Hepatocyte (in vitro differentiated cells): ENCODE measurements at regions not wholly inside any gene's neighbourhood (a gene's known extent, or its start where the extent isn't known, plus 50 kb on each side); places are given as distances from the start of the nearest gene placed in this dataset.

Experiments
- DNase-seq: peaks from one replicate; pipeline ENCODE4 v3.0.0-alpha.2; 2016; ENCODE audit warnings: low spot score
- H2AFZ ChIP-seq: fragments of 200-600 bp; sonication (generic); 2 replicates; pipeline ENCODE4 v1.6.0; 2016; ENCODE audit warnings: antibody characterized with exemption, mild to moderate bottlenecking
- H3K27ac ChIP-seq: fragments of 200-600 bp; sonication (generic); 2 replicates; pipeline ENCODE4 v1.5.1; 2016; ENCODE audit warnings: mild to moderate bottlenecking
- H3K27me3 ChIP-seq: fragments of 200-600 bp; sonication (generic); 2 replicates; pipeline ENCODE4 v1.6.1; 2016
- H3K36me3 ChIP-seq: fragments of 200-600 bp; sonication (generic); replicated peaks from 2 replicates; pipeline ENCODE4 v1.5.1; 2016; ENCODE audit warnings: low read depth; ENCODE audit not compliant: insufficient read depth
- H3K4me1 ChIP-seq: fragments of 200-600 bp; sonication (generic); 2 replicates; pipeline ENCODE4 v1.5.1; 2016; ENCODE audit warnings: mild to moderate bottlenecking, moderate library complexity; ENCODE audit not compliant: insufficient read depth
- H3K4me2 ChIP-seq: fragments of 200-600 bp; sonication (generic); 2 replicates; pipeline ENCODE4 v1.6.0; 2016
- H3K4me3 ChIP-seq: fragments of 200-600 bp; sonication (generic); 2 replicates; pipeline ENCODE4 v1.5.1; 2016; ENCODE audit warnings: mild to moderate bottlenecking
- H3K79me2 ChIP-seq: fragments of 200-600 bp; sonication (generic); 2 replicates; pipeline ENCODE4 v1.6.0; 2017; ENCODE audit warnings: mild to moderate bottlenecking
- H3K9me2 ChIP-seq: fragments of 200-600 bp; sonication (generic); replicated peaks from 2 replicates; pipeline ENCODE4 v1.6.0; 2017; ENCODE audit warnings: mild to moderate bottlenecking; ENCODE audit not compliant: insufficient read depth
- H3K9me3 ChIP-seq: fragments of 200-600 bp; sonication (generic); 2 replicates; pipeline ENCODE4 v1.5.1; 2016; ENCODE audit warnings: low read depth, mild to moderate bottlenecking
- H4K20me1 ChIP-seq: fragments of 200-600 bp; sonication (generic); 2 replicates; pipeline ENCODE4 v1.6.0; 2016; ENCODE audit warnings: mild to moderate bottlenecking; ENCODE audit not compliant: insufficient read depth, poor library complexity, severe bottlenecking
- EZH2 ChIP-seq: fragments of 200-600 bp; sonication (generic); IDR thresholded peaks from 2 replicates; pipeline ENCODE4 v1.6.1; 2016; ENCODE audit warnings: antibody characterized with exemption, mild to moderate bottlenecking, borderline replicate concordance
- EZH2phosphoT487 ChIP-seq: fragments of 200-600 bp; sonication (generic); IDR thresholded peaks from one replicate; pipeline ENCODE4 v1.6.1; 2018; ENCODE audit warnings: antibody characterized with exemption, mild to moderate bottlenecking, low read depth, moderate library complexity; ENCODE audit not compliant: unreplicated experiment, severe bottlenecking
- WGBS: methylation state at CpG from one replicate; pipeline ENCODE4 v1.1.6; 2016; ENCODE audit warnings: low lambda C conversion rate; ENCODE audit errors: missing lambda C conversion rate; 5-methylcytosine and 5-hydroxymethylcytosine counted together
- TF ChIP-seq, protein P1 (sequence below): fragments of 200-600 bp; sonication (generic); IDR thresholded peaks from 2 replicates; pipeline ENCODE4 v1.5.1; 2016; ENCODE audit warnings: antibody characterized with exemption, mild to moderate bottlenecking; ENCODE audit not compliant: poor library complexity

- H3K4me2 ChIP-seq: no peak overlapping the region
- TF ChIP-seq EZH2phosphoT487 (no peak), EZH2 (no peak)
- TF ChIP-seq, protein P1, sequence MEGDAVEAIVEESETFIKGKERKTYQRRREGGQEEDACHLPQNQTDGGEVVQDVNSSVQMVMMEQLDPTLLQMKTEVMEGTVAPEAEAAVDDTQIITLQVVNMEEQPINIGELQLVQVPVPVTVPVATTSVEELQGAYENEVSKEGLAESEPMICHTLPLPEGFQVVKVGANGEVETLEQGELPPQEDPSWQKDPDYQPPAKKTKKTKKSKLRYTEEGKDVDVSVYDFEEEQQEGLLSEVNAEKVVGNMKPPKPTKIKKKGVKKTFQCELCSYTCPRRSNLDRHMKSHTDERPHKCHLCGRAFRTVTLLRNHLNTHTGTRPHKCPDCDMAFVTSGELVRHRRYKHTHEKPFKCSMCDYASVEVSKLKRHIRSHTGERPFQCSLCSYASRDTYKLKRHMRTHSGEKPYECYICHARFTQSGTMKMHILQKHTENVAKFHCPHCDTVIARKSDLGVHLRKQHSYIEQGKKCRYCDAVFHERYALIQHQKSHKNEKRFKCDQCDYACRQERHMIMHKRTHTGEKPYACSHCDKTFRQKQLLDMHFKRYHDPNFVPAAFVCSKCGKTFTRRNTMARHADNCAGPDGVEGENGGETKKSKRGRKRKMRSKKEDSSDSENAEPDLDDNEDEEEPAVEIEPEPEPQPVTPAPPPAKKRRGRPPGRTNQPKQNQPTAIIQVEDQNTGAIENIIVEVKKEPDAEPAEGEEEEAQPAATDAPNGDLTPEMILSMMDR: no peak
- no peaks in the 10 kb centered on the region for H3K79me2 ChIP-seq
- no peaks in the 10 kb centered on the region for H3K9me3 ChIP-seq
- H3K4me3 ChIP-seq: no peak overlapping the region
- no peak for DNase-seq
- H3K9me2 ChIP-seq: no peaks in the 10 kb centered on the region
- 90% methylated on average over 3 of the region's 3 CpGs for WGBS
- H2AFZ ChIP-seq: no peak overlapping the region
- H3K27ac ChIP-seq: no peak overlapping the region
- no peaks in the 10 kb centered on the region for H4K20me1 ChIP-seq
- no peaks in the 10 kb centered on the region for H3K36me3 ChIP-seq
- no peaks in the 10 kb centered on the region for H3K27me3 ChIP-seq
- H3K4me1 ChIP-seq: peaks cover 4% of the 10 kb centered on the region
Observed at GRCh38 chr4:123740236-123740635, 343.6 kb downstream of the SPRY1 start.

DNA sequence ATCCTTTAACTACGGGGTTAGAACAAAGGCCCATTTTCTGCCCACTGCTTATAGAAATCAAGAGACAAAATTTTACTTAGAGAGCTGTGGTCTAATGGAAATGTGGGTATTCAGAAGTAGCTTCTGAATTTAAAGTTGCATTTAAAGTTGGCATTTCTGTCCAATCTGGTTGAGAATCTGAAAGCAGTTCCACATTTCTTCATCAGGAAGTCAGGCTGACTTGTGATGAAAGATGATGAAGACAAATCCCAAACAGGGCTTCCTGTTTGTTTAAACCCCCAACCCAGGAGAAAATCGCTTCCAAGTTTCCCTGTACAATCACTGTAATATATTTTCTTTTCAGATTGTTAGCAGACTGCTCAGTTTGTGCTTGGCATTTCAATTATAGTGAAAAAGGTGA lies 345.3 kb downstream of the SPRY1 start:
- Histone ChIP-seq H3K79me2 (no peaks in the 10 kb centered on the region), H3K4me2 (no peak overlapping the region), H3K9me2 (no peaks in the 10 kb centered on the region), H4K20me1 (no peaks in the 10 kb centered on the region), H3K27ac (no peak overlapping the region), H2AFZ (no peak overlapping the region), H3K4me3 (no peak overlapping the region), H3K9me3 (no peaks in the 10 kb centered on the region), H3K4me1 (peaks cover 5% of the 10 kb centered on the region), H3K36me3 (no peaks in the 10 kb centered on the region), H3K27me3 (no peaks in the 10 kb centered on the region)
- DNase-seq: no peak
- no peak for TF ChIP-seq EZH2phosphoT487
- TF ChIP-seq, protein P1: no peak
- TF ChIP-seq EZH2: no peak
- 59% methylated on average over 2 of the region's 2 CpGs for WGBS

- Histone ChIP-seq H3K27me3 (no peaks in the 10 kb centered on the region), H3K27ac (peak overlapping the region; percentile 79), H3K36me3 (no peaks in the 10 kb centered on the region), H3K4me3 (no peak overlapping the region), H4K20me1 (no peaks in the 10 kb centered on the region), H3K4me2 (no peak overlapping the region), H3K79me2 (no peaks in the 10 kb centered on the region), H2AFZ (no peak overlapping the region), H3K9me2 (no peaks in the 10 kb centered on the region), H3K9me3 (no peaks in the 10 kb centered on the region), H3K4me1 (peaks cover 5% of the 10 kb centered on the region)
- no peak for TF ChIP-seq EZH2
- TF ChIP-seq, protein P1: no peak
- TF ChIP-seq EZH2phosphoT487: no peak
- no peak for DNase-seq
Observed at GRCh38 chr4:123743848-123744247, 347.3 kb downstream of the SPRY1 start.

GRCh38 chr4:123744664-123745290 lies 348.2 kb downstream of the SPRY1 start:
- H3K4me3 ChIP-seq: no peak overlapping the region
- H3K9me3 ChIP-seq: no peaks in the 10 kb centered on the region
- peak overlapping the region; percentile 61 for H3K4me2 ChIP-seq
- DNase-seq: peak; percentile 37
- no peaks in the 10 kb centered on the region for H3K27me3 ChIP-seq
- TF ChIP-seq, protein P1: no peak
- H3K27ac ChIP-seq: peak overlapping the region; percentile 79
- WGBS: 63% methylated on average over 8 of the region's 8 CpGs
- no peaks in the 10 kb centered on the region for H3K9me2 ChIP-seq
- H3K4me1 ChIP-seq: peaks cover 13% of the 10 kb centered on the region
- H3K36me3 ChIP-seq: no peaks in the 10 kb centered on the region
- H2AFZ ChIP-seq: peak overlapping the region; percentile 25
- no peaks in the 10 kb centered on the region for H4K20me1 ChIP-seq
- no peaks in the 10 kb centered on the region for H3K79me2 ChIP-seq
